IPS DF 4.7 (cell line): ENCODE measurements at regions not wholly inside any gene's neighbourhood (a gene's known extent, or its start where the extent isn't known, plus 50 kb on each side); places are given as distances from the start of the nearest gene placed in this dataset.

Experiments
- DNase-seq: peaks from one replicate; pipeline ENCODE4 v3.0.0-alpha.2; 2013; ENCODE audit warnings: low spot score; ENCODE audit errors: extremely low read depth

GRCh38 chr12:127304751-127305725 is 961.9 kb upstream of the TMEM132C start:
- no peak for DNase-seq

DNA sequence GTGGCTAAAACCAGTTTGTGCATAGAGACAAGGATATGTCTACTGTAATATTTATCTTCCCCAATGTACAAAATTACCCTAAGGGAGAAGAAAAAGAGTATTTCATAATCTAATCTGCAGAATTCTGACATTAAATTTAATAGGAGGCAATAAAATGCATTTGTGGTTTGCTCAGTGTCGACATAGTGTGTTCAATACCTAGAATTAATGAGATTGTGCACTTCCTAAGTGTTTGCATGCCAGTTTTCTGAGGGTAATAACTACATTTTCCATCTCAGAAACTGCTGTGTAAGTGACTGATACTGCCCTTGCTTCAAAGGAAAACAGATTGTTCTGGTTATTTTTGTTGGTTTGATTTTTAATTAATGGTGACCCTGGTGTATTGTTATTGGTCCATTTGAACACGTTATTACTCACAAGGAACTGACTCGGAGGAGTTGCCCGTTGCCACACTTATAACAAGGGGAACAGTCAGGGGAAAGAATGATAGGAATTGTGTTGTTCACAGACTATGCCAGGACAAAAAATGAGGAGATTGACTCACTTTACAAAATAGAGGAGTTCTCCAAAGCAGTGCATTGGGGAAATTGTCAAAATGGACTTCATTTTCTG is 960.3 kb upstream of the TMEM132C start:
- no peak for DNase-seq

DNA sequence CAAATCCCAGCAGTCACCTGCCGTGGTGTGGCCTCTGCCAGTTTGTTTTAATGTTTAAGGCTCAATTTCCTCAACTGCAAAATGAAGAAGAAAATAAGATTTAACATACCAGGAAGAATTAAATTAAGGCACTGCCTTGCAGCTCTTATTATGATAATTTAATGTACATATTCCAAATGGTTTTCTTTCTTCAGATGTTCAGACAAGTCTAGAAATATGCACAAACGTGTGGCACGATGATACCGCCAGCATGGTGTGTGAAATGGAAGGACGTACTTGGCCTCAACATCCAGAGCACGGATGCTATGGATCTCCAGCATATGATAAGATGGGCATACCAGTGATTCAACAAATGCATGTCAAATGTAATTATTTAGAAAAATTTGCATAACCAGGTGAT is 959.4 kb upstream of the TMEM132C start:
- no peak for DNase-seq

- DNase-seq = no peak
These were observed 958.8 kb upstream of the TMEM132C start for GRCh38 chr12:127308148-127308547.

DNA sequence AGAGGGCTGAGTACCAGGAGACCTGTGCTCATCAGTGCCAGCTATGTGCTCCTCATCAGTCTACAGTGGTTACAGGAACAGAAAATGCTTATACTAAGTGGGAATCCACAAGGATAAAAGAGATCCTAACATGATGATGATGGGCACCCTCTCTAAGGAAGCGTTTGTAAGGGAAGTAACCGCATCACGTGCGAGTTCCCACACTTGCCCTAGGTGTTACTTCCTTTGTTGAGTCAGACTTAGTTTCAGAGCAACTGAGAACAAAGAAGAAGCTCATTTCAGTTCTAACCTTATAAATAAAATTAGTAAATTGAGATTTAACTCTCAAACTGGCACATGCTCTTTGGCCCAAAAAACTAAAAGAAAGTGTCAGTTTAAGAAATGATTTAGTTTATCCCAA is 956.4 kb upstream of the TMEM132C start:
- DNase-seq = no peak

DNA sequence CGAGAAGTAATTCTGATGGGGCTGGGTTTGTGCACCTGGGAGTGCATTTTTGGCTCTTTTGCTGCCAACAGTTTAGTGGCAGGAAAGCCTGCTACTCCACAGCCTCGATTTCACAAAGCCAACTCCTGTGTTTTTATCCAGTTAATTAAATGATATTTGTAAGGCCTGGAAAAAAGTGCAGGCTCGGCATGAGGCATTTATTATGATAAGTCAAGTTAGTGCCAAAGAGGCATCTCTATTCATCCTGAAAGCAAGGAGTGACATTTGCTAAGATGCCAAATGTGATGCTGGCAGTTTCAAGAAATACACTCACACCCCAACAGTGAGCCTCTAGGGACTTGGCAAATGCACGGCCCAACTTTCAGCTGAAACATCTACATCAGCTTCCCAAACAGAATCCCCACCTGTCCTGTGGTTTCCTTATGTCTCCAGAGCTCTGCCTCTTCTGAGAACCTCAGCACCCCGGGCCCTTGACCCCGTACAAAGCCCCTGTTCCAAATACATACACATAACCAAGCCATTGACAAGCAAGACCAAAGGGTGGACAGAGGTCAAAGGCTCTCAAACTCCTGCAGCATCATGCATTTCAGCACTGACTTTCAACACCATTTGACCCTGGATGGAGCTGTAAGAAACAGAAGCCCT is 955.1 kb upstream of the TMEM132C start:
- DNase-seq = no peak

DNA sequence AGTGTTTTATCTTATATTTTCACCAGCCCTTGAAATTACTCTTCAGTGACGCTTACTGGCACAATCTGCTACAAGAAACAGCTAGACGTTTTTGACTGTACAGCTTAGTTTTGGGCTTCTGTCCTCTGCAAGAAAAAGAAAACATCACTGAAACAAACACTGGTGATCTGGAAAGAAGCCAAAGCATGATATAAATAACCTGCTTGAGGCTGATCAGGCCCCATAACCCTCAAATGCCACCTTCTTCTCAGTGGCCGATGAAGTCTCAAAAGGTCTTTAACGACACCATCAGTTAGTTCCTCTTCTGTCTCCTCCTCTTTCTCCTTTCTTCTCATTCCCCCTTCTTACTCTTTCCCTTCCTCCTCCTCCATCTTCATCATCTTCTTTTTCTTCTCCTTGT is 942.3 kb upstream of the TMEM132C start:
- DNase-seq = no peak

GRCh38 chr12:127327986-127328385 is 939.0 kb upstream of the TMEM132C start:
- no peak for DNase-seq

- no peak for DNase-seq
These were observed 938.1 kb upstream of the TMEM132C start for GRCh38 chr12:127328867-127329266.

- DNase-seq = no peak
These were observed 932.6 kb upstream of the TMEM132C start for GRCh38 chr12:127334365-127334764.

DNA sequence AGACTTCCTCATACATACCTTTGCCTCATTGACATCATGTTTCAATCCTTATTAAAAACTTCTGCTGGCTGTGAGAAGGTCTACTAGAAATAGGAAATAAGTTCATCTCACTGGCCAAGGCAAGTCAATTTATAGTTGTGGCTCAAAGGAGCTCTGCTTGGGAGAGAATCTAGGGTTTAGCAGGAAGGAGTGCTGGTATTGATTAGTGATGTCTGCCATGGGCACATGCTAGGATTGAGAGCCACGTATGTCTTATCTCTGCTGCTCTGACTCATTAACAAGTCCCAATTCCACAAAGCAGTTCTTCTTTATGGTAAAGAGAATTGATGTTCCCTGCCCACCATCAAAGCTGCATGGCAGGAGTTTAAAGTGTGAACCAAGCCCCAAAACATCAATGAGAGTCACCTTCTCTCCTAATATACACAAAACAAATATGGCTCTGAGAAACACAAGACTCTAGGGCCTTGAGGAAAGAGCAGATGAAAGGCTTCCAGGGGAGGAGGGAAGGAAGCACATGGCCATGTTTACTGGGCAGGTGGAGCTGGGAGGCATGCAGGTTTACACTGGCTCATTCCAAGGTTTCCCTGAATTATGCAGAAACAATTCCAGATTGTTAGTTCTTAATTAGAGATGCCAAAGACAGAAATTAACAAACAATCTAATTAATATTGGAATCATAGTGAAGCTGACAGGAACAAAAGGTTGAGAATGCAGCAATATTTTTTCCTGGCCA is 931.9 kb upstream of the TMEM132C start:
- no peak for DNase-seq

- DNase-seq = no peak
These were observed 930.6 kb upstream of the TMEM132C start for GRCh38 chr12:127336416-127336815.

- DNase-seq = no peak
These were observed 927.9 kb upstream of the TMEM132C start for GRCh38 chr12:127339065-127339464.

- DNase-seq = no peak
These were observed 926.6 kb upstream of the TMEM132C start for GRCh38 chr12:127340381-127340780.

GRCh38 chr12:127342861-127343260 is 924.1 kb upstream of the TMEM132C start:
- no peak for DNase-seq

GRCh38 chr12:127343940-127344339 is 923.0 kb upstream of the TMEM132C start:
- no peak for DNase-seq

DNA sequence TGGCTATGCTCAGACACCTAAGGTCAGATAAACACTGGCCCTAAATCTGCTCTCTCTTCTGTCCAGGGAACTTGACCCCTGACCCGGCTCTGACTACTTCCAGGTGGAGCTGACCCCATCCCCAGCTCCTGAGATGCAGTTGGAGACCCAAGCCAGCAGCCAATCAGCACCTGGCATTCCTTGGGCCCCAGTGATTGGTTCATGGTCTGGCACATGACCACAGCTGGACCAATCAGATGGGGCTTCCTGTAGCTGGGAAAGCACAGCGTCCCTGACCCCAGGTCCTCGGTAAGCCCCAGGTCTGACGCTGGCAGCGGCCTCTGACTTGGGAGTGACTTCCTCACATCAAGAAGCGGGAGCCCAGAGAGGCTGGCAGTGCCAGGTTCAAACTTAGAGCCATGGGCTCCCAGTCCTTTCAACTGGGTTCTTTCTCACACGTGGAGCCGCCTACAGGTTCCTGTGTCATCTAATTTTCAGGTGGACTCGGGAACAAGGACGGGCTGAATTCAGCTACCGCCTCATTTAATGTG is 915.4 kb upstream of the TMEM132C start:
- no peak for DNase-seq

DNA sequence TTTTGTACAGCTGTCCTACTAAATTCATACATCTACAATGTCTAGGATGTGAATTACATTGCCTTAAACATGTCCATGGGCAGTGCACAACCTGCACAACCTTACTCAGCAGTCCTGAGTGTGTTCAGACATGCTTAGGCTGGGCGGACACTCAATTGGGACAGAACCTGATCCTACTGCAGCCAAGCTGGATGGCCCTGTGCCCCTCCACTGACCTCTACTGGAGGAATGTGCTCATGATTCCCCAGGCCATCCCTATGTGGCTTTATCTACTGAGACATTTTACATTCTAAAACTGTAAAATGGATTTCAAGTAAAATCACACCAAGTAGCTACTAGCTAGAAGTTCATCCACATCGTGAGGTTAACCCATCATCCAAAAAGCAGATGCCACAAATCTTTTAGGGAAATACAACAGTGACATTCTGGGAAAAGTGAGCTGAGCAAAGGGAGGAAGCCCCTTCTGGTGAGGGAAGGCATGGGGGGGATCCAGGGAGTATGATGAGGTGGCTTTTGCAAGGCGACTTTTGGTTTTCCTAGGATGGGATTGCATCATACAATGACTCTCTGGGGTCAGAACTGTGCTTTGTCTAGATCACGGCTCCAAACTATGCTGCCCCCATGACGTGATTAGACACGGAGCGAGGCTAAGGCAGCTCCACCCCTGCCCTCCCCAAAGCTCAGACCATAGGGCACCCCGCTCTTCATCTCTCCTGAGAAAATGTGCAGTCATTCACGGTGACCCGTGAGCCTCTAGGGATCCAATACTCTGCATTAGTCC is 911.7 kb upstream of the TMEM132C start:
- DNase-seq = peak; percentile 25

GRCh38 chr12:127358888-127359287 is 908.1 kb upstream of the TMEM132C start:
- no peak for DNase-seq

GRCh38 chr12:127360580-127360979 is 906.4 kb upstream of the TMEM132C start:
- no peak for DNase-seq

DNA sequence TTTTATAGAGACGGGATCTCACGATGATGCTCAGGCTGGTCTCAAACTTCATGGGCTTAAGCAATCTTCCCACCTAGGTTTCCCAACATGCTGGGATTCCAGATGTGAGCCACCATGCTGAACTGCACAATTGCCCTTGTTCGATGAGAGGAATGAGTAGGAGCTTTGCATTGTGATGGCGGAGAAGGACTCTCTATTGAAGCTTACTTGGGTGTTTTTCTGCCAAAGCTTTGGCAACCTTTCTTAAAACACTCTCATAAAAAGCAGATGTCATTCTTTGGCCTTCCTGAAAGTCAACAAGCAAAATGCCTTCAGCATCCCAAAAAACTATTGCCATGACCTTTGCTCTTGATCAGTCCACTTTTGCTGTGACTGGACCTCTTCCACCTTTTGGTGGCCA is 904.8 kb upstream of the TMEM132C start:
- no peak for DNase-seq
